AG04449 (cell line): ENCODE measurements at regions not wholly inside any gene's neighbourhood (a gene's known extent, or its start where the extent isn't known, plus 50 kb on each side); places are given as distances from the start of the nearest gene placed in this dataset.

Source experiments
- CTCF ChIA-PET: fragments of 350-600 bp; formaldehyde crosslinking; extraction: SDS; loops from one replicate; lab custom pipeline; 2021; ENCODE audit warnings: antibody characterized with exemption; lab: Yijun Ruan, JAX
- POLR2A ChIA-PET: fragments of 400-600, 350-600 bp; formaldehyde crosslinking; extraction: SDS; loops from one replicate; lab custom pipeline; 2020; ENCODE audit warnings: antibody characterized with exemption, inconsistent platforms; lab: Yijun Ruan, JAX
- DNase-seq: peaks from one replicate; pipeline ENCODE4 v3.0.0-alpha.2; 2010; ENCODE audit warnings: low read depth, low spot score
- H3K4me3 ChIP-seq: 2 replicates; pipeline ENCODE4 v1.5.1; 2011; ENCODE audit warnings: low read depth, mild to moderate bottlenecking, control low read depth, low read length
- CTCF ChIP-seq: IDR thresholded peaks from one replicate; pipeline ENCODE4 v1.5.1; 2011; ENCODE audit warnings: mild to moderate bottlenecking, moderate library complexity, low read length, control low read depth, inconsistent platforms; ENCODE audit not compliant: insufficient read depth; ENCODE audit errors: missing control alignments

- CTCF ChIA-PET, result no interaction called here
- H3K4me3 ChIP-seq, result no peak overlapping the region
- POLR2A ChIA-PET, result no interaction called here
- DNase-seq, result no peak
- TF ChIP-seq CTCF, result no peak
Measured at GRCh38 chr4:24719615-24720014, 75.8 kb upstream of the SOD3 start.

GRCh38 chr4:24720436-24720835, 74.9 kb upstream of the SOD3 start:
- CTCF ChIA-PET, result interaction anchor here (1.1 kb wide), 1 partner anchor 195 kb away, joined by 3 read pairs; no protein-coding TSS in a partner anchor
- no peak for TF ChIP-seq CTCF
- no peak overlapping the region for H3K4me3 ChIP-seq
- no peak for DNase-seq
- POLR2A ChIA-PET, result no interaction called here

GRCh38 chr4:24720979-24721378, 74.4 kb upstream of the SOD3 start:
- DNase-seq, result no peak
- no peak for TF ChIP-seq CTCF
- POLR2A ChIA-PET, result no interaction called here
- CTCF ChIA-PET, result interaction anchor here (1.1 kb wide), 1 partner anchor 194 kb away, joined by 3 read pairs; no protein-coding TSS in a partner anchor
- H3K4me3 ChIP-seq, result no peak overlapping the region

GRCh38 chr4:24722026-24722568, 73.3 kb upstream of the SOD3 start:
- no peak for TF ChIP-seq CTCF
- no peak overlapping the region for H3K4me3 ChIP-seq
- ChIA-PET POLR2A (no interaction called here), CTCF (no interaction called here)
- DNase-seq, result no peak

- DNase-seq, result no peak
- no peak overlapping the region for H3K4me3 ChIP-seq
- CTCF ChIA-PET, result interaction anchor here (0.8 to 1.0 kb wide), 2 partner anchors 252 to 309 kb away, joined by 3 read pairs; no protein-coding TSS in a partner anchor
- TF ChIP-seq CTCF, result no peak
- POLR2A ChIA-PET, result no interaction called here
Measured at GRCh38 chr4:24727390-24728224, 67.8 kb upstream of the SOD3 start.

- TF ChIP-seq CTCF, result no peak
- CTCF ChIA-PET, result no interaction called here
- no peak overlapping the region for H3K4me3 ChIP-seq
- POLR2A ChIA-PET, result no interaction called here
- DNase-seq, result no peak
Measured at GRCh38 chr4:24729119-24729730, 66.1 kb upstream of the SOD3 start.
